HG02973 (cell line): ENCODE measurements at regions not wholly inside any gene's neighbourhood (a gene's known extent, or its start where the extent isn't known, plus 50 kb on each side); places are given as distances from the start of the nearest gene placed in this dataset.

ENCODE experiments used
- ATAC-seq: cut with Tn5 transposase; IDR thresholded peaks from one replicate; pipeline ENCODE4 v1.9.1; 2021; ENCODE audit warnings: moderate library complexity; ENCODE audit not compliant: unreplicated experiment

- ATAC-seq = no peak
Observed at GRCh38 chr17:34154961-34155730, 99.9 kb upstream of the CCL2 start.

GRCh38 chr17:34155947-34156346 is 99.1 kb upstream of the CCL2 start:
- no peak for ATAC-seq

GRCh38 chr17:34156401-34156740 is 98.7 kb upstream of the CCL2 start:
- no peak for ATAC-seq

- no peak for ATAC-seq
Observed at GRCh38 chr17:34156741-34157589, 98.1 kb upstream of the CCL2 start.

GRCh38 chr17:34161690-34162089 is 93.4 kb upstream of the CCL2 start:
- no peak for ATAC-seq

GRCh38 chr17:34163123-34163522 is 92.0 kb upstream of the CCL2 start:
- no peak for ATAC-seq

GRCh38 chr17:34163646-34164045 is 91.4 kb upstream of the CCL2 start:
- no peak for ATAC-seq

- ATAC-seq = no peak
Observed at GRCh38 chr17:34164837-34165236, 90.2 kb upstream of the CCL2 start.

- no peak for ATAC-seq
Observed at GRCh38 chr17:34166352-34166751, 88.7 kb upstream of the CCL2 start.

- no peak for ATAC-seq
Observed at GRCh38 chr17:34167354-34167753, 87.7 kb upstream of the CCL2 start.

GRCh38 chr17:34168989-34169388 is 86.1 kb upstream of the CCL2 start:
- no peak for ATAC-seq

GRCh38 chr17:34169496-34169895 is 85.6 kb upstream of the CCL2 start:
- no peak for ATAC-seq

GRCh38 chr17:34171245-34171818 is 83.8 kb upstream of the CCL2 start:
- no peak for ATAC-seq

- ATAC-seq = no peak
Observed at GRCh38 chr17:34172390-34172918, 82.6 kb upstream of the CCL2 start.

- no peak for ATAC-seq
Observed at GRCh38 chr17:34173241-34173640, 81.8 kb upstream of the CCL2 start.

- ATAC-seq = no peak
Observed at GRCh38 chr17:34174496-34174895, 80.6 kb upstream of the CCL2 start.

GRCh38 chr17:34176440-34176839 is 78.6 kb upstream of the CCL2 start:
- no peak for ATAC-seq

- no peak for ATAC-seq
Observed at GRCh38 chr17:34177642-34178041, 77.4 kb upstream of the CCL2 start.

- ATAC-seq = no peak
Observed at GRCh38 chr17:34178092-34178491, 77.0 kb upstream of the CCL2 start.

GRCh38 chr17:34182036-34182803 is 72.9 kb upstream of the CCL2 start:
- ATAC-seq = no peak

GRCh38 chr17:34195987-34196386 is 59.1 kb upstream of the CCL2 start:
- no peak for ATAC-seq
